HG02642 (cell line): ENCODE measurements at regions not wholly inside any gene's neighbourhood (a gene's known extent, or its start where the extent isn't known, plus 50 kb on each side); places are given as distances from the start of the nearest gene placed in this dataset.
"Not testable (repeated sequence)": the region's sequence is repeated elsewhere in the genome, so short reads cannot be mapped to it uniquely, and the experiment has no call there.

Experiments
- ATAC-seq: cut with Tn5 transposase; IDR thresholded peaks from one replicate; pipeline ENCODE4 v1.9.1; 2021; ENCODE audit warnings: mild to moderate bottlenecking; ENCODE audit not compliant: unreplicated experiment, poor library complexity

DNA sequence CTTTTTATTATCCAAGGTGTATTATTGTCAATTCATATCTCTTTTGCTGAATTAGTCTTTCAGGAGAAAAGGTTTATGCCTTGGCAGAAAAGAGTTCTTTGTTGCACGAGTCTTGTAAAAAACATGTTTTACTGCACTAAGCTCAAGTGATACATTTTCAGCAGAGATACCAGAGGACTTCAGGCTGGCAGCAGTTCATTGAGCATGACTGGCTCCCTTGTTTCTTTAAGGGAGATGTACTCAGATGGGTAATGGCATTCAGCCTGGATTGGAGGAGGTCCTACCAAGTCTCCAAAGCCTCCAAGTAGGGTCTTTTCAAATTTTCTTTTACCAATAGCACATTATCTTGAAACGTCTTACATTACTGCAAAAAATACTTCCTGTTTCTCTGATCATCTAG lies 400.1 kb downstream of the NSUN3 start:
- no peak for ATAC-seq

- ATAC-seq: no peak
Measured at GRCh38 chr3:94472511-94472910, 409.6 kb downstream of the NSUN3 start.

DNA sequence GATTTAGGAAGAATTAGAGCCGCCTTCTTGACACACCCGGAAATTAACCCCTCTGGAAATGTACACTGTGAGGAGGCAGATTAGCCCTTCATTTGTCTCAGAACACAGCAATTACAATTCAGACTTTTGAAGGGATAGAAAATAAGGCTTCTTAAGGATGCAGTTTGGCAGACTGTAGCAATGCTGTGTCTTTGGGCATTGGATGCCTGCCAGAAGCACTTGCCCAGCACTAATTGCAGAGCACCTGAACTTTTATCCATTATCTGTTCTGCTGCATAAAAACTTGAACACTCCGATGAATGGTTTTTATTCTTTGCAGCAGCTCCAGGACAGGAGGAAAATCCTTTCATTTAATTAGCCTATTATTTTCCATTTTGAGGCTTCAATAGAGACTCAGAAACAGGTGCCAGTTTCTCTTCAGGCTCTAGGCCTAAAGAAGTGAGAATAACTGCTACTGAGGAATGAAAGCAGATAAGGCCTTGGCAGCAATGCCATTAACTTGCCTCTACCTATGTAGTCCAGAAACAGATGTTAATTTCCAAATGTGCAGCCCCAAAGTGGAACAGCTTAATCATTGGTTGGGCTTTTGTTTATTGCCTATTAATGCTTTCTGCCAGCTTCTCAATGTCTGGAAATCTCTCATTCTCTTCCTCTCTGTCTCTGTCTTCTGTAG lies 418.5 kb downstream of the NSUN3 start:
- ATAC-seq: no peak

DNA sequence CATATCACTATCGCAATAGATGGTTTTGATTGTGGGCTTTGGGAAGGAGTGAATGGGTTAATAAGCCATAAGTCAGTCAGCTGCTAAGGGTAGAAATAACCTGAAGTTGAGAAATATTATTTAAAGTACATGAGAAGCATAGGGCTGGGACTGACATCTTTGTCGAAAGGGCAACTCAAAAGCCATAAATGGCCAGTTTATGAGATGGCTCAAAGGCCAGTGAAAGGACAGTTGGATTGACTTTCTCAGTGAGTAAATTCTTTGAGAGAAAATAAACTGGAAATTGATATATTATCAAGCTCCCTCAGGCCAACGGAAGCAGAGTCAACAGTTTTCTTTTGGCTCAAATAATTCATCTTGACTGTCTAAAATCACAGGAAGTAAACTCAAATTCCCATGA lies 419.8 kb downstream of the NSUN3 start:
- ATAC-seq: no peak

DNA sequence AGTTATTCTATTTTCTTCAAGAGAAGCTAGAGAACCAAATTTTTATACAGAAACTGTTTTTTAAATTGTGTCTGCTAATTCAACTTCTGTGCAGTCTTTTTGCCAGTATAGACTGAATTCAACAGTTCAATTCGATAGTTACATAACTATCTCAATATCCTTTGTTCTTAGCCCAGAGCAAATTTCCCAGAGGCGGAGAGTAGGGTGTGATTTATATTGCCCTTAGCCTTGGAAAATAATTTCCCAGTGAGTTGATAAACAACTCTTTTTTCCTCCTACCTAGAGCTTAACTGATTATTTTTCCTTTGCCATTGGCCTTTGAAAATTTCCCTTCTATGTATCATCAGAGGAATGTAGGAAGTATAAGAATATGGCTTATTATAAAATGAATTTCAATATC lies 420.5 kb downstream of the NSUN3 start:
- ATAC-seq: no peak

DNA sequence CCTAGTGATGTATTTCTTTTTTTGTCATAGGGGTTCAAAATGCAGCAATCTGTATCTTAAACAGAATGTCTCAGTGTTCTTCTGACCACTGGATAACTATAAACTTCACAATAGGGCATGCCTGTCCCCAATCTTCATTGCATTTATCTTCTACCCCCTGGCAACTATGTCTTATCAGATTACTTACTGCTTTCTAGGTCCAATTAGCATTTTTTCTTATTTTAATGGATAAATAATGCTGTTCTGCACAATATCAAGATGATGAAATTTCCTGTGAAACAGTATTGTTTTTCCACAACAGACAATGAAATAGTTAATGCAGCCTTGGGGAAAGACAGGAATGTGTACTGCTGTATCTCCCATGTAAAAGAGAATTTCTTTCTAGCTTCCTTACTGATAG lies 432.1 kb downstream of the NSUN3 start:
- no peak for ATAC-seq

- no peak for ATAC-seq
Measured at GRCh38 chr3:94500146-94500545, 437.3 kb downstream of the NSUN3 start.

GRCh38 chr3:94507354-94507753 lies 444.5 kb downstream of the NSUN3 start:
- not testable (repeated sequence) for ATAC-seq

DNA sequence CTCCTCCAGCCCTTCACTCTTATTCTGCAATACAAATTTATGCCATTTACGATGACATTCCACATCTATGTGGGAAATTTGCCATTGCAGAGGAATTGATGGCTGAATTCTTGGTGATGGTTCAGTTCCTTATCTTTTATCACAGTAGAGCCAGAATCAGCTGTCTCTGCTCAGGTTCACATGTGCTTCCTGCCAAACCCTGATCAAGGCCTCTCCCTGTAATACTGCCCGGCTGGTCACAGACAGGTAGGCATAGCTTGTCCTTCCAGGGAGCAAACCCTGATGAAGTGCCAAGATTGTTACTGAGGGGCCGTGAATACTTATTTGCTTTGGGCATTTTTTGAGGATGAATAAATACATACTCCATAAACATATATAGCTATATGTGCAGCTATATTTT lies 450.0 kb downstream of the NSUN3 start:
- no peak for ATAC-seq

- no peak for ATAC-seq
Measured at GRCh38 chr3:94513600-94513999, 450.7 kb downstream of the NSUN3 start.

DNA sequence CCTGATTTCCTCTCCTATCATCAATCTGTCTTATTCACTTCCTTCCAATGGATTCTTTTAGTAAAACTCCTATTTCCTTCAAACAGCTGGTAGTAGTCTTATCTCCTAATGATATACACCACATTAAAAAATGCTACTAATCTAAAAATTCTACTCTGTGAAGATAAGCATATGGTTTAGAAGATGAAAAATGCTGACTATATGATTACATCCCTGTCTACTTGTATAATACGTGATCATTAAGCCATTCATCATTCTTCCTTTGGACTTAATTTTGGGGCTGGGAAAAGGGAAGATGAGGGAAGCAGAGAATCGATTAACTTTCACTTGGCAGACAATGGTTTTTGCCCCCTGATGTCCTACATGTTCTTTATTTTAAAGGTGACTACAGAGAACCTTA lies 453.1 kb downstream of the NSUN3 start:
- ATAC-seq: no peak

DNA sequence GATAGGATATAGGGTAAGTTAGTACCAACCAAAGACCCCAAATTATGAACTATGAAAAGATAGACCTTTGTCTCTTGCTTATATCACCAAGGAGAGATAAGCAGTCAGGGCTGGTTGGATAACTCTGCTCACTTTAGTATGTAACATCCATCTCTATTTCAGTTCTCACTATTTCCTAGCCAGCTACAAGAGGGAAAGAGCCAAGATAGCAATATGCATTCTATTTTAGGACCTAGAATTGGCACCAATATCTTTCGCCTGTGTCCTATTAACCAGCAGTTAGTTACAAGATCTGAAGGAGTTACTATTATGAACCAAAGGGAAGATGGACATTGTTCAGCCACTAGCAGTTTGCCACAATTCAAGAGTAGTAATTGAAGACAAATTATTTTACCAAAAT lies 457.5 kb downstream of the NSUN3 start:
- ATAC-seq: no peak

DNA sequence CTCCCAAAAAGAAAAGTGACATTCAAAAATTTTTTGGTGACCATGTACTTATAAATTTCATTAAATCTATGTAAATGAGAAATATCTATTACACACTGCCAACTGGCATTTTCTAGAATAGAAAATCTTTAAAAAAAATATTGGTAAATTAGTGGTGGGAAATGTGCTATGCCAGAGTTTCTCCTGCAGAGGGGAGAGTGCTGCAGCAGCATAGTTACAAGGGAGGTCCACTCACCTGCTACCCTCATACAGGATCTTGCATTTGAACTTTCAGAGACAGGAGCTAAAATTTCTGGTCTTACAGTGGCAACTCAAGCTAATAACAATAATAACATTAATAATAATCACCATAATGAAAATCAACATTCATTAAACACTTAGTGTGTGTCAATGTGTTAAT lies 459.6 kb downstream of the NSUN3 start:
- no peak for ATAC-seq

DNA sequence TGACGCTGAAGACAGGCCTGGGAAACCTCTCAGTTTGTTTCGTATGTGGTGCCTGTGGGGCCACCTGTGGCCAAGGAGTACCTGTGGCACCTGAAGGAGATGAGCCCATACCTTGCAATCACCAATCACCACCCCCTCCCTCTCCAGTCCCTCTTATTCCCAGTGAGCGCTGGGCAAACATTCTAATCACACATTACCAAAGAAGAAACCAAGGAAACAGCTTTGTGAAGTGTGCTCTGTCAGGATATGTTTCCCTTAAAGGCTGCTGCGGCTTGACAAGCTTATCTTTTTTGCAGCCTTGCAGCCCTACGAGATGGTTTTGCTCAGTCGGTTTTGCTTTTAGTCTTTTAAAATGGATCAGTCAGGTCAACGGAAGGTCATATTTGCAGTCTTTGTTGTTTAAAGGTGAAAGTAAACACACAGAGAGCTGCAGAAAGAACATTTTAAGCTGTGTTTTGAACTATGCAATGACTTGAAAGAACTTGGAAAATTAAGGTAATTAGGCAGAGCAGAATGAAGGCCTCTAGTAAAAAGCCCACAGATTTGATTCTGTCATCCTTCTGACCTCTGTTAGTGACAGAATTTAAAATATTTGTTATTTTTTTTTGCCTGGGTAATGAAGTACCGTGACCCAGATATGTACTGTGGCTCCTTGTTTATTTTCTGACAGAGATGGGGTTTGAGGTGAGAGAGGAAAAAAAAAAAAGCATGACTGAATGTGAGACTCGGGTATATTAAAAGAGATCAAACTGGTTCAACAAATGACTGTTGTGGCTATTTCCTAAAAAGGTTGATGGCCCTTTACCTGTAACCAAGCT lies 461.4 kb downstream of the NSUN3 start:
- no peak for ATAC-seq

DNA sequence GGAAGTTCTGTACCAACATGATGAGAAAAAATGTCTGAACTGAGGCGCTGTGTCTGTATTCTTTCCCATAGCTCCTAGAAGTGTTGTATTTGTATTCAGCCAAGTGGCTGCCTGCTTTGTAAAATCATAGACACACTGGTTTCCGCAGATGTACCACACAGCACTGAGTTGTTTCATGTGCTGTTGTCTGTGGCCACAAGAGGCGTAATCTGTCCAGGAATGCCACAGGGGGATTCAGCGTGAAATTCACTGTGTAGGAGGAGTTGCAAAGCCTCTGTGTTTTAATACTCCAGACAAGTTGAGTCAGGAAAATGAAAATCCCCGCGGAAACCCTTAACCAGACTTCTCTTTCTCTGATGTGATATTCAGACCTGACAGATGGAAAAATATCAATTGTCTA lies 462.2 kb downstream of the NSUN3 start:
- ATAC-seq: no peak

- no peak for ATAC-seq
Measured at GRCh38 chr3:94529816-94530215, 467.0 kb downstream of the NSUN3 start.

DNA sequence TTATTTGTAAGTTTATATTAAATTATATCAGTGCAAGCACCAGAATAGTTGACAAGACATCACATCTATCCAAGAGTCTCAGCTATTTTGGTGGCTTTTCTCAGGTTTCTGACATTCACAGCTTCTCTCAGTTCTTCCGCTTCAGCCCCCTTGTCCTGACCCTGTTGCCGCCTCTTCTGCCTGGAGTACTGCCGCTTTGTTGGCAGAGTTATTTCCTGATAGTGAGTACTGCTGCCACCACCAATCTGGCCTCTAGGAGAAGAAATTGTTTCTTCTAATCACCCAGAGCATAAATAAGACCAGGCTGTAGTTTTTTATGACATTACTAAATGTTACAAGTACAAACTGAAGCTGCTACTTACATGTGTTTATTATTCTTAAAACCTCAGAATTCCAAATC lies 470.1 kb downstream of the NSUN3 start:
- no peak for ATAC-seq

GRCh38 chr3:94539937-94540336 lies 477.1 kb downstream of the NSUN3 start:
- no peak for ATAC-seq

GRCh38 chr3:94543161-94543560 lies 480.3 kb downstream of the NSUN3 start:
- ATAC-seq: no peak

GRCh38 chr3:94544131-94544789 lies 481.4 kb downstream of the NSUN3 start:
- no peak for ATAC-seq

- no peak for ATAC-seq
Measured at GRCh38 chr3:94548581-94549316, 485.9 kb downstream of the NSUN3 start.
